NCI-H128 (cell line): ENCODE measurements at regions not wholly inside any gene's neighbourhood (a gene's known extent, or its start where the extent isn't known, plus 50 kb on each side); places are given as distances from the start of the nearest gene placed in this dataset.
"Not testable (repeated sequence)": the region's sequence is repeated elsewhere in the genome, so short reads cannot be mapped to it uniquely, and the experiment has no call there.

ENCODE experiments used
- DNase-seq: peaks from one replicate; lab custom pipeline; 2025; ENCODE audit not compliant: unreplicated experiment; lab: John Stamatoyannopoulos, UW

- not testable (repeated sequence) for DNase-seq
Observed at GRCh38 chr5:133857595-133858313, 110.7 kb downstream of the C5orf15 start.

- no peak for DNase-seq
Observed at GRCh38 chr5:133854554-133854953, 113.9 kb downstream of the C5orf15 start.

GRCh38 chr5:133853646-133854365 lies 114.6 kb downstream of the C5orf15 start:
- DNase-seq = no peak

GRCh38 chr5:133851521-133851920 lies 116.9 kb downstream of the C5orf15 start:
- DNase-seq = no peak

- DNase-seq = no peak
Observed at GRCh38 chr5:133850811-133851210, 117.6 kb downstream of the C5orf15 start.

GRCh38 chr5:133849116-133849515 lies 119.3 kb downstream of the C5orf15 start:
- no peak for DNase-seq

- DNase-seq = no peak
Observed at GRCh38 chr5:133848341-133848811, 120.0 kb downstream of the C5orf15 start.

GRCh38 chr5:133847886-133848285 lies 120.5 kb downstream of the C5orf15 start:
- DNase-seq = no peak

- DNase-seq = no peak
Observed at GRCh38 chr5:133847301-133847700, 121.1 kb downstream of the C5orf15 start.

GRCh38 chr5:133846478-133847226 lies 121.8 kb downstream of the C5orf15 start:
- DNase-seq = no peak

- no peak for DNase-seq
Observed at GRCh38 chr5:133845271-133845670, 123.2 kb downstream of the C5orf15 start.

GRCh38 chr5:133844836-133845235 lies 123.6 kb downstream of the C5orf15 start:
- no peak for DNase-seq

- no peak for DNase-seq
Observed at GRCh38 chr5:133843911-133844310, 124.5 kb downstream of the C5orf15 start.

GRCh38 chr5:133842846-133843611 lies 125.4 kb downstream of the C5orf15 start:
- DNase-seq = no peak

GRCh38 chr5:133841831-133842750 lies 126.3 kb downstream of the C5orf15 start:
- DNase-seq = no peak

- DNase-seq = peak; percentile 16
Observed at GRCh38 chr5:133840168-133840567, 128.3 kb downstream of the C5orf15 start.

- DNase-seq = peak; percentile 50
Observed at GRCh38 chr5:133839721-133840120, 128.7 kb downstream of the C5orf15 start.

- no peak for DNase-seq
Observed at GRCh38 chr5:133839090-133839489, 129.3 kb downstream of the C5orf15 start.

GRCh38 chr5:133838286-133838685 lies 130.1 kb downstream of the C5orf15 start:
- DNase-seq = no peak
